IgD-negative memory B cell (primary cell): ENCODE measurements at regions not wholly inside any gene's neighbourhood (a gene's known extent, or its start where the extent isn't known, plus 50 kb on each side); places are given as distances from the start of the nearest gene placed in this dataset.
"Not testable (repeated sequence)": the region's sequence is repeated elsewhere in the genome, so short reads cannot be mapped to it uniquely, and the experiment has no call there.

ENCODE experiments used
- H3K27ac Mint-ChIP-seq, 3 donors: one replicate each; pipeline ENCODE4 v1.8.0; 2020 to 2022; ENCODE audit warnings: mild to moderate bottlenecking in 3 of 3, mixed read lengths in 3 of 3, moderate library complexity in 1 of 3
- H3K27me3 Mint-ChIP-seq: one replicate; pipeline ENCODE4 v1.8.0; 2021; ENCODE audit warnings: mixed read lengths
- H3K36me3 Mint-ChIP-seq: one replicate; pipeline ENCODE4 v1.8.0; 2020; ENCODE audit warnings: mild to moderate bottlenecking, mixed read lengths
- H3K4me1 Mint-ChIP-seq, 3 donors: one replicate each; pipeline ENCODE4 v1.8.0; 2020 to 2022; ENCODE audit warnings: mixed read lengths in 3 of 3, mild to moderate bottlenecking in 1 of 3
- H3K4me3 Mint-ChIP-seq, 4 donors: one replicate each; pipeline ENCODE4 v1.8.0; 2020 to 2022; ENCODE audit warnings: mild to moderate bottlenecking in 4 of 4, mixed read lengths in 4 of 4, moderate library complexity in 3 of 4
- H3K9me3 Mint-ChIP-seq, 3 donors: one replicate each; pipeline ENCODE4 v1.8.0; 2020 to 2021; ENCODE audit warnings: mixed read lengths in 3 of 3, mild to moderate bottlenecking in 1 of 3

DNA sequence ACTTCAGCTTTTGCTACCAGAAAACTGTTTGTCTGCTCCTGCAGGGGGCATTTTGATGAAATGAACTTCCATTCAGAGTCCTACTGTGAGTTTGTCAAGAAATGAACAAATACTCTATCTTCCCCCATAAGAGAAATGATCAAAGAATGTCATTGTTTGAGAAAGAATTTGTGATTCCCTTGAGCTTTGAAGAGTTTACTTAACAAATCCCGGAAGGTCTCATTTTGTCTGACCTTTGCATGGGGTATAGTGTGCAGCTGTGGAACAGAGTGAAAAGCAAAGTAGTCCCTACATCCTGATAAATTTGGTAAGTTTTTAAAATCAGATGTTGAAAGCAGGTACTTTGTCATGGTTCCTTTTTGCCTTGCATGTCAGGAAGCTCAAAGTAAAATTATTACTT is 178.0 kb downstream of the ABCC12 start:
- peaks cover 2% of the 10 kb centered on the region for H3K27me3 Mint-ChIP-seq
- no peak overlapping the region for H3K27ac Mint-ChIP-seq
- no peaks in the 10 kb centered on the region for H3K9me3 Mint-ChIP-seq
- no peaks in the 10 kb centered on the region for H3K36me3 Mint-ChIP-seq
- no peak overlapping the region for H3K4me3 Mint-ChIP-seq
- no peaks in the 10 kb centered on the region for H3K4me1 Mint-ChIP-seq

GRCh38 chr16:47976636-47977210 is 179.1 kb downstream of the ABCC12 start:
- no peak overlapping the region for H3K27ac Mint-ChIP-seq
- H3K4me3 Mint-ChIP-seq = no peak overlapping the region

DNA sequence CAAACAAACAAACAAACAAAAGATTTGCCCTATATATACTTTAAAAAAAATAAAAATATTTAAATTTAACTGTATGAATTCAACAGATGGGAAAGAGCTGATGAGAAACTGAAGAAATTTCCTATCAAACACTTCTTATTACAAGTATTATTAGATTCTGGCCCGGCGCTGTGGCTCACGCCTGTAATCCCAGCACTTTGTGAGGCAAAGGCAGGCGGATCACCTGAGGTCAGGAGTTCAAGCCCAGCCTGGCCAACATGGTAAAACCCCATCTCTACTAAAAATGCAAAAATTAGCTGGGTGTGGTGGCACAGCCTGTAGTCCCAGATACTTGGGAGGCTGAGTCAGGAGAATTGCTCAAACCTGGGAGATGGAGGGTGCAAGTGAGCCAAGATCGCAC is 180.8 kb downstream of the ABCC12 start:
- peak overlapping the region in 1 of 4 donors; percentile 21 for H3K4me3 Mint-ChIP-seq
- not testable (repeated sequence) for H3K4me1 Mint-ChIP-seq, H3K27me3 Mint-ChIP-seq, H3K9me3 Mint-ChIP-seq, H3K27ac Mint-ChIP-seq, H3K36me3 Mint-ChIP-seq

More at GRCh38 chr16:47976636-47977210, 179.1 kb downstream of the ABCC12 start:
- Mint-ChIP-seq H3K36me3 (no peaks in the 10 kb centered on the region), H3K4me1 (no peaks in the 10 kb centered on the region), H3K9me3 (no peaks in the 10 kb centered on the region), H3K27me3 (peaks cover 2% of the 10 kb centered on the region)

DNA sequence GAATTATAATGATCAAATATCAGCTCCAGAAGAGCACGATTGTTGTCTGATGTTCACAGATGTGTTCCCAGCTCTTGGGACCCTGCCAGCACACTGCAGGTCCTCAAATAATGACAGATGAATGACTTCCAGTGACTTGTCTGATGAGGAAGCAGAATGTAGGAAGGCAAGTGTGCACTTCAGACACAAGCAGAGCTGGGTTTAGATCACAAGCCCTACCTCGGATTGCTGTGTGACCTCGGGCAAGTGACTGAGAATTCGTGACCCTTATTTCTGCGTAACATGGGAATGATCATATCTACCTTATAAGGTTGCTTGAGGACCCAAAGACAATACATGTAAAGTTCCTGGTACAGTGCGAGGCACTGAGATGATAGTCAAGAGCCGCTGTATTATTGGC is 182.2 kb downstream of the ABCC12 start:
- H3K36me3 Mint-ChIP-seq = no peaks in the 10 kb centered on the region
- peaks cover 0 to 4% (median 3%) of the 10 kb centered on the region in 3 donors for H3K9me3 Mint-ChIP-seq
- no peak overlapping the region for H3K4me3 Mint-ChIP-seq
- no peak overlapping the region for H3K27ac Mint-ChIP-seq
- H3K27me3 Mint-ChIP-seq = peaks cover 6% of the 10 kb centered on the region
- peaks cover 0 to 1% (median 0%) of the 10 kb centered on the region in 3 donors for H3K4me1 Mint-ChIP-seq

- H3K27me3 Mint-ChIP-seq = peaks cover 6% of the 10 kb centered on the region
- peaks cover 0 to 4% (median 3%) of the 10 kb centered on the region in 3 donors for H3K9me3 Mint-ChIP-seq
- H3K36me3 Mint-ChIP-seq = no peaks in the 10 kb centered on the region
- H3K4me3 Mint-ChIP-seq = no peak overlapping the region
- H3K27ac Mint-ChIP-seq = no peak overlapping the region
- H3K4me1 Mint-ChIP-seq = peaks cover 0 to 1% (median 0%) of the 10 kb centered on the region in 3 donors
Observed at GRCh38 chr16:47972246-47972985, 183.4 kb downstream of the ABCC12 start.

GRCh38 chr16:47971225-47971624 is 184.6 kb downstream of the ABCC12 start:
- peaks cover 0 to 4% (median 3%) of the 10 kb centered on the region in 3 donors for H3K9me3 Mint-ChIP-seq
- peaks cover 6% of the 10 kb centered on the region for H3K27me3 Mint-ChIP-seq

GRCh38 chr16:47970291-47970931 is 185.4 kb downstream of the ABCC12 start:
- peaks cover 6% of the 10 kb centered on the region for H3K27me3 Mint-ChIP-seq
- H3K27ac Mint-ChIP-seq = no peak overlapping the region
- H3K36me3 Mint-ChIP-seq = no peaks in the 10 kb centered on the region
- no peak overlapping the region for H3K4me3 Mint-ChIP-seq
- peaks cover 0 to 4% (median 3%) of the 10 kb centered on the region in 3 donors for H3K9me3 Mint-ChIP-seq
- H3K4me1 Mint-ChIP-seq = peaks cover 0 to 1% (median 0%) of the 10 kb centered on the region in 3 donors

More at GRCh38 chr16:47971225-47971624, 184.6 kb downstream of the ABCC12 start:
- H3K36me3 Mint-ChIP-seq = no peaks in the 10 kb centered on the region
- H3K4me1 Mint-ChIP-seq = peaks cover 0 to 1% (median 0%) of the 10 kb centered on the region in 3 donors
- H3K27ac Mint-ChIP-seq = no peak overlapping the region
- H3K4me3 Mint-ChIP-seq = no peak overlapping the region

- Mint-ChIP-seq H3K27ac (no peak overlapping the region), H3K27me3 (peaks cover 5% of the 10 kb centered on the region), H3K4me1 (peaks cover 0 to 1% (median 0%) of the 10 kb centered on the region in 3 donors), H3K4me3 (no peak overlapping the region), H3K9me3 (peaks cover 0 to 4% (median 3%) of the 10 kb centered on the region in 3 donors), H3K36me3 (no peaks in the 10 kb centered on the region)
Observed at GRCh38 chr16:47967374-47967773, 188.4 kb downstream of the ABCC12 start.

DNA sequence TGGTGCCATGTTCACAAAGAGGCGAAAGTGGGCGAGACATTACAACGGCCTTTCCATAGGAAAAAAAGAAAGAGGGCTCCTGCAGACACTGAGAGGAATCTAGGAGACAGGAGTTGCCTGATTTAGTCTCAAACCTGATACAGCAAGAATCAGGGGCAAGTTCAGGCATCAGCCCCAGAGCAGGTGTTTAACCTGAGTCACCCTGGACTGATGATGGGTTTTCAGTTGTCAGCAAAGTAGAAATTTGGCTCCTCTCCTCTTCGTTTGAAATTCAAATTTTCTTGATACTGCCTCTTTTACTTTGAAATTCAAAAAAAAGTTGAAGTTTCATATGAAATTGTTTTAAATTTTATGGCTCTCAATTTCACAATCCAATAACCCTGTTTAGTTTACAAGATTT is 189.5 kb downstream of the ABCC12 start:
- H3K4me1 Mint-ChIP-seq = no peaks in the 10 kb centered on the region
- H3K9me3 Mint-ChIP-seq = peaks cover 0 to 4% (median 3%) of the 10 kb centered on the region in 3 donors
- H3K36me3 Mint-ChIP-seq = no peaks in the 10 kb centered on the region
- H3K4me3 Mint-ChIP-seq = no peak overlapping the region
- H3K27me3 Mint-ChIP-seq = peaks cover 5% of the 10 kb centered on the region
- H3K27ac Mint-ChIP-seq = no peak overlapping the region

- H3K27ac Mint-ChIP-seq = no peak overlapping the region
- peaks cover 0 to 3% (median 2%) of the 10 kb centered on the region in 3 donors for H3K9me3 Mint-ChIP-seq
- no peaks in the 10 kb centered on the region for H3K36me3 Mint-ChIP-seq
- H3K27me3 Mint-ChIP-seq = peaks cover 5% of the 10 kb centered on the region
- H3K4me3 Mint-ChIP-seq = no peak overlapping the region
- no peaks in the 10 kb centered on the region for H3K4me1 Mint-ChIP-seq
Observed at GRCh38 chr16:47965439-47965838, 190.4 kb downstream of the ABCC12 start.

DNA sequence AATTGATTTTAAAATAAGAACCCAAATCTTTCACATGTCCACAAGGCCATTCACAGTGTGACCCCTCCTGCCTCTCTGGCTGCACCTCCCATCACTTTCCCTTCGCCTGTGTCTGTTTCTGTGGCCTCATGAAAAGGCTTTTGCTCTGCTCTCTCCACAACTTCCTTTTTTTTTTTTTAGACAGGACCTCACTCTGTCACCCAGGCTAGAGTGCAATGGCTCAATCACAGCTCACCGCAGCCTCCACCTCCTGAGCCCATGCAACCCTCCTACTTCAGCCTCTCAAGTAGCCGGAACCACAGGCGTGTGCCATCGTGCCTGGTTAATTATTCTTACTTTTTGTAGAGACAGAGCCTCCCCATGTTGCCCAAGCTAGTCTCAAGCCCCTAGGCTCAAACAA is 197.1 kb downstream of the ABCC12 start:
- H3K27ac Mint-ChIP-seq = no peak overlapping the region
- peaks cover 0 to 2% (median 1%) of the 10 kb centered on the region in 3 donors for H3K9me3 Mint-ChIP-seq
- no peak overlapping the region for H3K4me3 Mint-ChIP-seq
- peaks cover 4% of the 10 kb centered on the region for H3K27me3 Mint-ChIP-seq
- H3K36me3 Mint-ChIP-seq = no peaks in the 10 kb centered on the region
- no peaks in the 10 kb centered on the region for H3K4me1 Mint-ChIP-seq

DNA sequence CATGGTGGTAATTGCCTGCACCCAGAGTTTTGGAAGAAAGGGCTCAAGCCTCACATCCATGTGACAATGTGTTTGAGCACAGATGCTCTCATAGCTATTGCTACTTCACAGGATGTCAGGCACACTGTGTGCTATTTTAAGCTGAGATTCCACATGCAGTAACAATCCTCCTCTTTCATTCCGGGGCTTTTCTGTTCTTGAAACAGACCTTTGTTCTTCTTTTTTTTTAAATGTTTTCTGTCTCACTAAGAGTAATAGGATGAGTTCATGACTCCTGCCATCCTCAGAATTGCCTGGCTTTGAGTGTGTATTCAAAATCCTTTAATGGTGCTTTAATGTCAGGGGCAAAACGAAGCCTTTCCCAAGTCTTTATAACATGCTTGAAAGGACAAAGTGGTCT is 198.9 kb downstream of the ABCC12 start:
- peaks cover 0 to 2% (median 1%) of the 10 kb centered on the region in 3 donors for H3K9me3 Mint-ChIP-seq
- peaks cover 4% of the 10 kb centered on the region for H3K27me3 Mint-ChIP-seq
- no peak overlapping the region for H3K4me3 Mint-ChIP-seq
- no peak overlapping the region for H3K27ac Mint-ChIP-seq
- no peaks in the 10 kb centered on the region for H3K36me3 Mint-ChIP-seq
- H3K4me1 Mint-ChIP-seq = no peaks in the 10 kb centered on the region

GRCh38 chr16:47949714-47950113 is 206.1 kb downstream of the ABCC12 start:
- H3K27ac Mint-ChIP-seq = no peak overlapping the region
- H3K4me1 Mint-ChIP-seq = no peaks in the 10 kb centered on the region
- peaks cover 3% of the 10 kb centered on the region for H3K27me3 Mint-ChIP-seq
- no peak overlapping the region for H3K4me3 Mint-ChIP-seq
- H3K9me3 Mint-ChIP-seq = peaks cover 0 to 4% (median 0%) of the 10 kb centered on the region in 3 donors
- H3K36me3 Mint-ChIP-seq = no peaks in the 10 kb centered on the region

DNA sequence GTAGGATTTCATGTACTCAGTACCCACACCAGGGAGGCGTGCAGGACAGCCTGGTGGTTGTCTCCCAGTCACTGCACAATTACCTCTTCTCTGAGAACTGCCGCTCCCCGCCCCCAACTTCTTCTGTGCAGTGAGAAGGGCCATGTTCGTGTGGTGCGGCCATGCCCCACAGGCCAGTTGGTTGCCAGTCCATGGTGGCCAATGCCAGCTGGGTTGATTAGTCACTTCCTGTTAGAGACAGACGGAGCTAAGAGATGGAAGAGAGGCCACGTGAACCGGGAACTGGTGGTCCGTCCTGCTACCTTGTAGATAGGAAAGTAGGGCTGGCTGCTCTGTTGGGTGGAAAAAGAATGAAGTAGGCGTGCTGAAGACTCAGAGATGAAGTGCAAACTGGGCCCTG is 206.5 kb downstream of the ABCC12 start:
- Mint-ChIP-seq H3K27me3 (peaks cover 3% of the 10 kb centered on the region), H3K9me3 (peaks cover 0 to 4% (median 0%) of the 10 kb centered on the region in 3 donors), H3K27ac (no peak overlapping the region), H3K4me1 (no peaks in the 10 kb centered on the region), H3K4me3 (peak overlapping the region in 1 of 4 donors; percentile 41), H3K36me3 (no peaks in the 10 kb centered on the region)

DNA sequence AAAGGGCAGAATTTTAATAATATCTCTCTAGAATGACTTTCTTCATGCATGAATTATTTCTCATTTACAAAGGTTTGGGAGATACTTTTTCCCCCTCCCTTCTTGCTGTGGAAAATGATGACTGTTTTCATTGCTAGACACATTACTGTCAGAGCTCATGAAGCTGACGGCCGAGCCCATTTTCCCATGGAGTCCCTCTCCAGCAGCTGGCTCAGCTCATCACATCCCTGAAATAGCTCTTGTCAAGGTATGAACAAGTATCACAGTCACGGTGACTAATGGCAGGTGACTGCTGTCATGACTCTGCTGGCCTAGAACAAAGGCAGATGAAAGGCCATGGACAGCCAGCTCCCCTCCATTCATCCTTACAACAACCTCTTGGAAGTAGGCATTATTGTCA is 208.1 kb downstream of the ABCC12 start:
- H3K9me3 Mint-ChIP-seq = peaks cover 0 to 4% (median 0%) of the 10 kb centered on the region in 3 donors
- H3K4me1 Mint-ChIP-seq = peaks cover 0 to 1% (median 0%) of the 10 kb centered on the region in 3 donors
- H3K36me3 Mint-ChIP-seq = no peaks in the 10 kb centered on the region
- peaks cover 5% of the 10 kb centered on the region for H3K27me3 Mint-ChIP-seq
- H3K27ac Mint-ChIP-seq = no peak overlapping the region
- H3K4me3 Mint-ChIP-seq = no peak overlapping the region
